H9 (cell line): ENCODE measurements at regions not wholly inside any gene's neighbourhood (a gene's known extent, or its start where the extent isn't known, plus 50 kb on each side); places are given as distances from the start of the nearest gene placed in this dataset.
A peak's percentile ranks its signal among the peaks of the same experiment; 100 is the strongest.

Experiments used
- DNase-seq: peaks from one replicate; pipeline ENCODE4 v3.0.0-alpha.2; 2017
- H2AFZ ChIP-seq: one replicate; pipeline ENCODE4 v1.6.1; 2013; ENCODE audit warnings: mild to moderate bottlenecking, low read length, control low read depth, moderate library complexity
- H2AK5ac ChIP-seq: 2 replicates; pipeline ENCODE4 v1.6.1; 2013; ENCODE audit warnings: low read length, control low read depth, mixed read lengths; ENCODE audit not compliant: insufficient read length
- H2BK120ac ChIP-seq: one replicate; pipeline ENCODE4 v1.6.1; 2013; ENCODE audit warnings: low read depth, mild to moderate bottlenecking, low read length, control low read depth, inconsistent platforms; ENCODE audit not compliant: poor library complexity, severe bottlenecking
- H2BK12ac ChIP-seq: 2 replicates; pipeline ENCODE4 v1.6.1; 2013; ENCODE audit warnings: low read length, control low read depth, mixed read lengths, low read depth; ENCODE audit not compliant: insufficient read length
- H2BK15ac ChIP-seq: 2 replicates; pipeline ENCODE4 v1.6.1; 2013; ENCODE audit warnings: low read depth, low read length, control low read depth
- H2BK20ac ChIP-seq: one replicate; pipeline ENCODE4 v1.6.1; 2013; ENCODE audit warnings: low read depth, mild to moderate bottlenecking, low read length, control low read depth, inconsistent platforms; ENCODE audit not compliant: poor library complexity, severe bottlenecking
- H2BK5ac ChIP-seq: 2 replicates; pipeline ENCODE4 v1.6.1; 2013; ENCODE audit warnings: low read length, control low read depth, mixed read lengths; ENCODE audit not compliant: insufficient read length
- H3K14ac ChIP-seq: 2 replicates; pipeline ENCODE4 v1.6.1; 2013; ENCODE audit warnings: low read length, control low read depth; ENCODE audit not compliant: insufficient read depth
- H3K18ac ChIP-seq: 2 replicates; pipeline ENCODE4 v1.6.1; 2013; ENCODE audit warnings: low read depth, mild to moderate bottlenecking, mixed read lengths, low read length, control low read depth; ENCODE audit not compliant: insufficient read length
- H3K23ac ChIP-seq: 2 replicates; pipeline ENCODE4 v1.6.1; 2013; ENCODE audit warnings: low read length, control low read depth, mixed read lengths, low read depth; ENCODE audit not compliant: insufficient read length
- H3K23me2 ChIP-seq: 2 replicates; pipeline ENCODE4 v1.6.1; 2013; ENCODE audit warnings: low read depth, mild to moderate bottlenecking, mixed read lengths, low read length, control low read depth; ENCODE audit not compliant: insufficient read length, poor library complexity, severe bottlenecking
- H3K27ac ChIP-seq: 2 replicates; pipeline ENCODE4 v1.5.1; 2013; ENCODE audit warnings: low read length, control low read depth, mixed read lengths, low read depth; ENCODE audit not compliant: insufficient read length
- H3K27me3 ChIP-seq: 2 replicates; pipeline ENCODE4 v1.6.1; 2013; ENCODE audit warnings: low read length, control low read depth, inconsistent platforms; ENCODE audit not compliant: insufficient read depth
- H3K4ac ChIP-seq: 2 replicates; pipeline ENCODE4 v1.6.1; 2013; ENCODE audit warnings: low read depth, mild to moderate bottlenecking, control low read depth, inconsistent platforms, low read length, moderate library complexity
- H3K4me1 ChIP-seq: 2 replicates; pipeline ENCODE4 v1.6.1; 2013; ENCODE audit warnings: low read length, control low read depth, inconsistent platforms; ENCODE audit not compliant: insufficient read depth
- H3K4me2 ChIP-seq: 2 replicates; pipeline ENCODE4 v1.6.1; 2013; ENCODE audit warnings: low read length, control low read depth, mixed read lengths; ENCODE audit not compliant: insufficient read length, insufficient read depth
- H3K56ac ChIP-seq: 2 replicates; pipeline ENCODE4 v1.6.1; 2013; ENCODE audit warnings: low read depth, mild to moderate bottlenecking, mixed read lengths, low read length, control low read depth; ENCODE audit not compliant: insufficient read length
- H3K79me1 ChIP-seq: 2 replicates; pipeline ENCODE4 v1.6.1; 2013; ENCODE audit warnings: low read depth, mild to moderate bottlenecking, moderate library complexity, low read length, control low read depth, inconsistent platforms; ENCODE audit not compliant: insufficient read depth, poor library complexity, severe bottlenecking
- H3K79me2 ChIP-seq: 2 replicates; pipeline ENCODE4 v1.6.1; 2013; ENCODE audit warnings: low read length, control low read depth, inconsistent platforms; ENCODE audit not compliant: insufficient read depth
- H3K9ac ChIP-seq: 2 replicates; pipeline ENCODE4 v1.6.1; 2013; ENCODE audit warnings: low read length, control low read depth, mixed read lengths; ENCODE audit not compliant: insufficient read length; ENCODE audit errors: extremely low read depth
- H3K9me3 ChIP-seq: one replicate; pipeline ENCODE4 v1.6.1; 2013; ENCODE audit warnings: low read depth, low read length, inconsistent platforms; ENCODE audit not compliant: control insufficient read depth
- H3T11ph ChIP-seq: one replicate; pipeline ENCODE4 v1.6.1; 2013; ENCODE audit warnings: mild to moderate bottlenecking, low read length, control low read depth, inconsistent platforms
- H4K20me1 ChIP-seq: one replicate; pipeline ENCODE4 v1.6.1; 2013; ENCODE audit not compliant: control insufficient read depth, insufficient read length, insufficient read depth
- H4K5ac ChIP-seq: 2 replicates; pipeline ENCODE4 v1.6.1; 2013; ENCODE audit warnings: low read depth, mild to moderate bottlenecking, mixed read lengths, low read length, control low read depth; ENCODE audit not compliant: insufficient read length
- H4K8ac ChIP-seq: replicated peaks from 2 replicates; pipeline ENCODE4 v1.6.1; 2013; ENCODE audit warnings: low read length, control low read depth, mixed read lengths, low read depth; ENCODE audit not compliant: insufficient read length
- H4K91ac ChIP-seq: 2 replicates; pipeline ENCODE4 v1.6.1; 2013; ENCODE audit warnings: low read depth, mild to moderate bottlenecking, moderate library complexity, mixed read lengths, low read length, control low read depth; ENCODE audit not compliant: insufficient read length
- H3K27ac Mint-ChIP-seq, 3 experiments: 2 replicates in 2 of 3; 3 replicates in 1 of 3; pipeline ENCODE4 v1.8.0; 2020 to 2021; ENCODE audit warnings: mixed read lengths in 3 of 3, mild to moderate bottlenecking in 1 of 3, moderate library complexity in 1 of 3
- H3K27me3 Mint-ChIP-seq: 2 replicates; pipeline ENCODE4 v1.8.0; 2021; ENCODE audit warnings: low read depth, mild to moderate bottlenecking, moderate library complexity, mixed read lengths
- H3K36me3 Mint-ChIP-seq, 3 experiments: 2 replicates in 2 of 3; 3 replicates in 1 of 3; pipeline ENCODE4 v1.8.0; 2020 to 2021; ENCODE audit warnings: low read depth in 3 of 3, mixed read lengths in 3 of 3; ENCODE audit not compliant: insufficient read depth in 1 of 3
- H3K4me1 Mint-ChIP-seq, 2 experiments: 2 replicates each; pipeline ENCODE4 v1.8.0; 2020; ENCODE audit warnings: mixed read lengths in 2 of 2
- H3K4me3 Mint-ChIP-seq, 2 experiments: 2 replicates in 1 of 2; 3 replicates in 1 of 2; pipeline ENCODE4 v1.8.0; 2020 to 2021; ENCODE audit warnings: mild to moderate bottlenecking in 2 of 2, mixed read lengths in 2 of 2, moderate library complexity in 1 of 2
- H3K9me3 Mint-ChIP-seq, 2 experiments: 2 replicates in 1 of 2; 3 replicates in 1 of 2; pipeline ENCODE4 v1.8.0; 2020; ENCODE audit warnings: mild to moderate bottlenecking in 2 of 2, mixed read lengths in 2 of 2, moderate library complexity in 1 of 2
- WGBS: extraction: QIAGEN DNeasy Blood & Tissue Kit; methylation state at CpG from one replicate; pipeline ENCODE4 v1.1.7; 2013; ENCODE audit warnings: missing lambda C conversion rate, low lambda C conversion rate, mixed read lengths; ENCODE audit not compliant: insufficient read length; ENCODE audit errors: extremely low coverage; 5-methylcytosine and 5-hydroxymethylcytosine counted together
- TF ChIP-seq, protein P1 (sequence below): fragments of 200-600 bp; sonication (generic); conservative IDR thresholded peaks from 3 replicates; pipeline ENCODE4 v1.8.0; 2021; ENCODE audit warnings: antibody characterized with exemption, mild to moderate bottlenecking

GRCh38 chr7:155965010-155965409 is 152.7 kb upstream of the SHH start:
- TF ChIP-seq, protein P1, sequence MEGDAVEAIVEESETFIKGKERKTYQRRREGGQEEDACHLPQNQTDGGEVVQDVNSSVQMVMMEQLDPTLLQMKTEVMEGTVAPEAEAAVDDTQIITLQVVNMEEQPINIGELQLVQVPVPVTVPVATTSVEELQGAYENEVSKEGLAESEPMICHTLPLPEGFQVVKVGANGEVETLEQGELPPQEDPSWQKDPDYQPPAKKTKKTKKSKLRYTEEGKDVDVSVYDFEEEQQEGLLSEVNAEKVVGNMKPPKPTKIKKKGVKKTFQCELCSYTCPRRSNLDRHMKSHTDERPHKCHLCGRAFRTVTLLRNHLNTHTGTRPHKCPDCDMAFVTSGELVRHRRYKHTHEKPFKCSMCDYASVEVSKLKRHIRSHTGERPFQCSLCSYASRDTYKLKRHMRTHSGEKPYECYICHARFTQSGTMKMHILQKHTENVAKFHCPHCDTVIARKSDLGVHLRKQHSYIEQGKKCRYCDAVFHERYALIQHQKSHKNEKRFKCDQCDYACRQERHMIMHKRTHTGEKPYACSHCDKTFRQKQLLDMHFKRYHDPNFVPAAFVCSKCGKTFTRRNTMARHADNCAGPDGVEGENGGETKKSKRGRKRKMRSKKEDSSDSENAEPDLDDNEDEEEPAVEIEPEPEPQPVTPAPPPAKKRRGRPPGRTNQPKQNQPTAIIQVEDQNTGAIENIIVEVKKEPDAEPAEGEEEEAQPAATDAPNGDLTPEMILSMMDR: no peak
- Histone ChIP-seq H3K14ac (no peak overlapping the region), H3K27ac (no peak overlapping the region), H4K91ac (no peak overlapping the region), H2BK20ac (no peak overlapping the region), H4K8ac (no peak overlapping the region), H2BK120ac (no peak overlapping the region), H2AK5ac (no peak overlapping the region), H4K5ac (no peak overlapping the region), H3K79me2 (no peaks in the 10 kb centered on the region), H3K23ac (no peak overlapping the region), H3K4ac (no peak overlapping the region), H3K23me2 (no peaks in the 10 kb centered on the region), H2AFZ (no peak overlapping the region), H3K27me3 (no peaks in the 10 kb centered on the region), H2BK12ac (no peak overlapping the region), H3K18ac (no peak overlapping the region), H3K79me1 (no peaks in the 10 kb centered on the region), H3K56ac (no peak overlapping the region), H3T11ph (no peak overlapping the region), H2BK5ac (no peak overlapping the region), H2BK15ac (no peak overlapping the region), H3K9me3 (no peaks in the 10 kb centered on the region), H3K4me1 (no peaks in the 10 kb centered on the region), H3K9ac (no peak overlapping the region), H4K20me1 (no peaks in the 10 kb centered on the region), H3K4me2 (no peak overlapping the region)
- H3K36me3 Mint-ChIP-seq: no peaks in the 10 kb centered on the region
- peak; percentile 12 for DNase-seq
- no CpG with 5 or more reads among the region's 7 CpGs for WGBS
- H3K4me1 Mint-ChIP-seq: peaks cover 4% of the 10 kb centered on the region in 2 experiments; a peak in 2 of 4 replicates
- H3K27ac Mint-ChIP-seq: no peak overlapping the region
- no peak overlapping the region for H3K4me3 Mint-ChIP-seq
- H3K9me3 Mint-ChIP-seq: no peaks in the 10 kb centered on the region
- peaks cover 1% of the 10 kb centered on the region for H3K27me3 Mint-ChIP-seq
